ENCODE measurements at regions not wholly inside any gene's neighbourhood (a gene's known extent, or its start where the extent isn't known, plus 50 kb on each side); places are given as distances from the start of the nearest gene placed in this dataset.

DNA sequence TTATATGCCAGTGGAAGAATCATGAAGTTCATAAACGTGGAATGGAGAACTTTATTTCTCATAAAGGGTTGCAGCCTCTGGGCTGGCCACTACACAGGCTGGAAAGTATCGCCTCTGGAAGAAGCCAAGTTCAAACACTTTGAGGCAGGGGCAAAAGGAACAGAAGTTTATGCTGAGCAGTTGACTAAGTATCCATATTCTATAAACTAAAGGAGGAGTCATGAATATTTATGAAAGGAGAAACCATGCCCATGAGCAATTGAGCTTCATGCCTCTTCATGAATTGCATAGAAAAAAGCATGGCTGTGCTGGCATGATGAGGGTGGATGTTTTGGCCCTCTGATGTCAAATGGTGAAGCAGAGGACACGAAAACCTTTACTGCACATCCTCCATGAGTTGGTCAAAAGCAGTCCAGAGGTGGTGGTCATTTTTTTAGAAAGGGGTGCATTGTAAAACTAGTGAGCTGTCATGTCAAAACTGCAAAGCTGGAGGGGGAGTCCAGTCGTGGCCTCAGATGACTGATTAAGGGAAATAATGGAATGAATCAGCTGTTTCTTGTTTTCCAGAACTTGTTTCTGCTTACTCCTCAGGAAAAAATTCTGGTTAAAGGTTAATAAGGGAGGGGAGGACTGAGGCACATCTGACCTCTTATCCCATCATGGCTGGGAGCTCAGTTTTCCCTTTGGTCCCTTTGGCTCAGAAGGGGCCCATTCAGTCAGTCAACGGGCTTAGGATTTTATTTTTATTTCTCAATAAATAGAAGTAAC lies 276.7 kb downstream of the CHL1 start:
- TF ChIP-seq, protein P1, sequence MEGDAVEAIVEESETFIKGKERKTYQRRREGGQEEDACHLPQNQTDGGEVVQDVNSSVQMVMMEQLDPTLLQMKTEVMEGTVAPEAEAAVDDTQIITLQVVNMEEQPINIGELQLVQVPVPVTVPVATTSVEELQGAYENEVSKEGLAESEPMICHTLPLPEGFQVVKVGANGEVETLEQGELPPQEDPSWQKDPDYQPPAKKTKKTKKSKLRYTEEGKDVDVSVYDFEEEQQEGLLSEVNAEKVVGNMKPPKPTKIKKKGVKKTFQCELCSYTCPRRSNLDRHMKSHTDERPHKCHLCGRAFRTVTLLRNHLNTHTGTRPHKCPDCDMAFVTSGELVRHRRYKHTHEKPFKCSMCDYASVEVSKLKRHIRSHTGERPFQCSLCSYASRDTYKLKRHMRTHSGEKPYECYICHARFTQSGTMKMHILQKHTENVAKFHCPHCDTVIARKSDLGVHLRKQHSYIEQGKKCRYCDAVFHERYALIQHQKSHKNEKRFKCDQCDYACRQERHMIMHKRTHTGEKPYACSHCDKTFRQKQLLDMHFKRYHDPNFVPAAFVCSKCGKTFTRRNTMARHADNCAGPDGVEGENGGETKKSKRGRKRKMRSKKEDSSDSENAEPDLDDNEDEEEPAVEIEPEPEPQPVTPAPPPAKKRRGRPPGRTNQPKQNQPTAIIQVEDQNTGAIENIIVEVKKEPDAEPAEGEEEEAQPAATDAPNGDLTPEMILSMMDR (IDR thresholded peaks at IDR 0.05; ENCODE audit: insufficient read depth, low read length): no peak
- no peak for DNase-seq (ENCODE audit: low read depth)
- no peak overlapping the region for H3K4me3 ChIP-seq (ENCODE audit: low read depth, low read length)

DNA sequence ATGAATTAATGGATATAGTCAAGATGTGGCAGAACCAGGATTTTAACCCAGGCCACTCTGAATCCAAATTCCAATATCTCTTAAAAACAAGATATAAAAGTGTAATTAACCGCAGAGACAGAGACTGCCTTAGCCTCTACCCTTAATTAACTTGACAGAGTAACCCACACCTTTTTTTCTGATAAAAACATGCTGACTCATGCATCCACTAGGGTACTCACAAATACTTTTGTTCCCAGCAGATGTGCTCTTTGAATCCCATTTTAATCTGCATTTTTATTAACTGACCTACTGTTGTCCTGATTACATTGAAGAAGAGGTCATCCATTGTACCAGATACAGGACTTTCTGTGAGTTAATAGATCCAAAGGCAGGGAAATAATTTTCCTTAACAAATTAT lies 278.3 kb downstream of the CHL1 start:
- TF ChIP-seq, protein P1 (IDR thresholded peaks at IDR 0.05; ENCODE audit: insufficient read depth, low read length): no peak
- DNase-seq (ENCODE audit: low read depth): no peak
- no peak overlapping the region for H3K4me3 ChIP-seq (ENCODE audit: low read depth, low read length)

DNA sequence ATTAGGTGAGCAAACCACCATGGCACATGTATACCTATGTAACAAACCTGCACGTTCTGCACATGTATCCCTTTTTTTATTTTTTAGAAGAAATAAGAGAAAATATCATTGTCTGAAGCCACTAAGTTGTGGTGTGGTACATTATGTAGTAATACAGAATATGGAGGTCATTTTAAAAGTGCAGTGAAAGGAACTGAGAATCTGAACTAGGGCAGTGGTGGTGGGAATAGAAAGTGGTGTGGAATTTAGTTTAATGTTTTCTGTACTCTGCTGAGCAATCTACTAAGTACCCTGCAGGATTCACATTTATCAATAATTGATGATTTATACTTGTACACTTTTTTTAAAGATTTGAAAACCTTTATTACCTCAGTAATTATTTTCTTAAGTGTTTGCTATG lies 283.5 kb downstream of the CHL1 start:
- TF ChIP-seq, protein P1 (IDR thresholded peaks at IDR 0.05; ENCODE audit: insufficient read depth, low read length): no peak
- no peak for DNase-seq (ENCODE audit: low read depth)
- H3K4me3 ChIP-seq (ENCODE audit: low read depth, low read length): no peak overlapping the region

DNA sequence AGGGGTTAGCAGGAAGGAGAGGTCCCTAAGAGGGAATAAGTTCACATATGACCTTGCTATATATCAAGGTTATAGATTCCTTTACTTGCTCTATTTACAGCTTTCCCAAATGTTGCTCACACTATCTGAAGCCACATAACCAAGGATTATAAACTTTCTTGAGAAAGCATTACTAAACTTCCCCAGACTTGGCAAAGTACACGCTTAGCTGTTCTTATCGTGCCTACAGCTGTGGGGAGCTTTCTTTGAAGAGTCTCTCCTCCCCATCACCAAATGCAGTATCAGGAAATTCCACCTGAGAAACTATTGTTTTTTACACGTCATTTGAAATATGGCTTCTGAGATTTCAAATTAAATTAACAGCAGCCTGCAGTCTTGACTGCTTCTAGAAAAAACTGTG lies 284.5 kb downstream of the CHL1 start:
- no peak for DNase-seq (ENCODE audit: low read depth)
- no peak overlapping the region for H3K4me3 ChIP-seq (ENCODE audit: low read depth, low read length)
- TF ChIP-seq, protein P1 (IDR thresholded peaks at IDR 0.05; ENCODE audit: insufficient read depth, low read length): no peak

DNA sequence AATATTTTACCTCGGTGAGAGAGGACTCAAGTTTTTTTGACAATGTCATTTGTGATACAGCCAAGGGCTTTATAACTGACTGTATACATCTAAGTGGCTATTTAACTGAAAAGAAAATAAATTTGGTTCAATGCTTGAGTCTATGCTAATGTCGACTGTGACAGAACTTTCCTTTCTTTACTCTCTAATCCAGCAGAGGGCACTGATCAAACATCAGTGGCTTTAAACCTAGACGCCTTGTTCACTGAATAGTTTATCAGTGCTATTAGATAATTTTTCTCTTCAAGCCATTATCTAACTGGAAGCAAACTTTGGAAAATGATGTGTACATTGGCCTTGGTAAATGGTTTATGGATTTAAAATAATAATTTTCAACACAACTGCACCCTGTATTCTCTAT lies 285.1 kb downstream of the CHL1 start:
- TF ChIP-seq, protein P1 (IDR thresholded peaks at IDR 0.05; ENCODE audit: insufficient read depth, low read length): no peak
- no peak for DNase-seq (ENCODE audit: low read depth)

DNA sequence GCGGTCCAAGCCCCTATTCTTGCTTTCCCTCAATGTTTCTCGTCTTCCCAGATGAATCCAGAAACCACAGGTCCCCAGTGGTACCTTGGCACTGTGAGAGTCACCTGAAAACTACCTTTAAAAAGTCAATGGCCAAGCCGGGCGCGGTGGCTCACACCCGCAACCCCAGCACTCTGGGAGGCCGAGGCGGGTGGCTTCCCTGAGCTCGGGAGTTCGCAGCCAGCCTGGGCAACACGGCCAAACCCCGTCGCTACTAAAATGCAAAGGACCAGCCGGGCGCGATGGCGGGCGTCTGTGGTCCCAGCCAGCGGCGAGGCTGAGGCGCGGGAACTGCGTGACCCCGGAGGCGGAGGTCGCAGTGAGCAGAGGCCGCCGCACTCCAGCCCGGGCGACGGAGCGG lies 285.9 kb downstream of the CHL1 start:
- no peak overlapping the region for H3K4me3 ChIP-seq (ENCODE audit: low read depth, low read length)
- TF ChIP-seq, protein P1 (IDR thresholded peaks at IDR 0.05; ENCODE audit: insufficient read depth, low read length): no peak
- DNase-seq (ENCODE audit: low read depth): no peak

More for the DNA sequence above, 285.1 kb downstream of the CHL1 start:
- H3K4me3 ChIP-seq (ENCODE audit: low read depth, low read length): no peak overlapping the region

DNA sequence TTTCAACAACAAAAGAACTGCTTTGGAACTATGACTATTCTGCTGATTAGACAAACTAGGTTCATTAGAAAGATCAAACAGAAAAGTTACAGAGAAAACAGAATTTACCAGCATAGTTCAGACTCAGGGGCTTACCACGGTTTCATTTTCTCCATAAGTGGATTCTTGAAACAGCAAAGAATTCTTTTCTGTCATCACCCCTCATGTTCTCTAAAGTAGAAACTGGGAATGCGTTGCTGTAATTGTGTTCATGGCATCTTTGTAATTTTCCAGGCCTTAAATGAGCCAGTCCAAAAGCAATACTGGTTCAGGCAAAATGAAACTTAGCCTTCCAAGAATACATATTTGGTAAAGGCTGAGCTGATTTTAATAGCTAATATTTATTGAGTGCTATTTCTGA lies 287.8 kb downstream of the CHL1 start:
- TF ChIP-seq, protein P1 (IDR thresholded peaks at IDR 0.05; ENCODE audit: insufficient read depth, low read length): no peak
- no peak for DNase-seq (ENCODE audit: low read depth)
- H3K4me3 ChIP-seq (ENCODE audit: low read depth, low read length): no peak overlapping the region

Measured in fibroblast of the aortic adventitia (primary cell).